OCI-LY7 (cell line): ENCODE measurements at regions not wholly inside any gene's neighbourhood (a gene's known extent, or its start where the extent isn't known, plus 50 kb on each side); places are given as distances from the start of the nearest gene placed in this dataset.
A peak's percentile ranks its signal among the peaks of the same experiment; 100 is the strongest.

Source experiments
- BruUV-seq: library from RNA; stranded (reverse); fragments of 400-500 nt; replicated peaks from 2 replicates; lab custom pipeline; 2021; lab: Mats Ljungman, UMichigan
- CTCF ChIA-PET: fragments of 300-600 bp; sonication (Branson Sonifier 250); formaldehyde crosslinking; loops from one replicate; lab custom pipeline; 2022; ENCODE audit warnings: antibody characterized with exemption; ENCODE audit not compliant: unreplicated experiment; lab: Charles Lee
- POLR2A ChIA-PET: fragments of 300-600 bp; sonication (Branson Sonifier 250); formaldehyde crosslinking; loops from one replicate; lab custom pipeline; 2022; ENCODE audit warnings: antibody characterized with exemption; lab: Charles Lee
- DNase-seq: peaks from one replicate; pipeline ENCODE4 v3.0.0-alpha.2; 2015; ENCODE audit warnings: low spot score
- H2AFZ ChIP-seq: fragments of 200-600 bp; sonication (generic), shearing (Covaris generic); 2 replicates; pipeline ENCODE4 v1.6.1; 2014; ENCODE audit warnings: mild to moderate bottlenecking, antibody characterized with exemption, low read length, moderate library complexity
- H3K27ac ChIP-seq: fragments of 200-600 bp; sonication (generic); 2 replicates; pipeline ENCODE4 v1.5.1; 2014; ENCODE audit warnings: mixed run types, low read depth, mild to moderate bottlenecking, moderate library complexity, low read length, inconsistent platforms; ENCODE audit not compliant: poor library complexity, severe bottlenecking
- H3K36me3 ChIP-seq: fragments of 200-600 bp; sonication (generic); 2 replicates; pipeline ENCODE4 v1.6.1; 2014; ENCODE audit warnings: mild to moderate bottlenecking, antibody characterized with exemption, low read length, moderate library complexity, mixed read lengths; ENCODE audit not compliant: insufficient read depth
- H3K4me1 ChIP-seq: fragments of 200-600 bp; sonication (generic); 2 replicates; pipeline ENCODE4 v1.5.1; 2014; ENCODE audit warnings: mild to moderate bottlenecking, low read length; ENCODE audit not compliant: insufficient read depth, poor library complexity, severe bottlenecking
- H3K4me2 ChIP-seq: fragments of 200-600 bp; sonication (generic); 2 replicates; pipeline ENCODE4 v1.6.1; 2014; ENCODE audit warnings: mild to moderate bottlenecking, low read length
- H3K4me3 ChIP-seq: fragments of 200-600 bp; sonication (generic); 2 replicates; pipeline ENCODE4 v1.5.1; 2014; ENCODE audit warnings: mild to moderate bottlenecking, low read depth, low read length; ENCODE audit not compliant: poor library complexity, severe bottlenecking
- H3K79me2 ChIP-seq: fragments of 200-600 bp; sonication (generic); 2 replicates; pipeline ENCODE4 v1.6.1; 2016; ENCODE audit warnings: low read depth, mild to moderate bottlenecking, low read length, moderate library complexity, mixed read lengths; ENCODE audit not compliant: insufficient read depth
- H3K9me2 ChIP-seq: fragments of 200-600 bp; sonication (generic); 2 replicates; pipeline ENCODE4 v1.6.1; 2016; ENCODE audit warnings: mild to moderate bottlenecking, low read length, mixed read lengths; ENCODE audit not compliant: insufficient read depth
- H3K9me3 ChIP-seq: fragments of 200-600 bp; sonication (generic); 2 replicates; pipeline ENCODE4 v1.6.1; 2014; ENCODE audit warnings: mild to moderate bottlenecking, mixed run types, low read length, mixed read lengths
- H4K20me1 ChIP-seq: fragments of 200-600 bp; sonication (generic); 2 replicates; pipeline ENCODE4 v1.6.1; 2014; ENCODE audit warnings: mild to moderate bottlenecking, antibody characterized with exemption, low read length, moderate library complexity, mixed read lengths; ENCODE audit not compliant: insufficient read depth
- EZH2phosphoT487 ChIP-seq: fragments of 200-600 bp; sonication (generic); IDR thresholded peaks from 2 replicates; pipeline ENCODE4 v1.6.1; 2018; ENCODE audit warnings: low read depth, borderline replicate concordance, mild to moderate bottlenecking, mixed run types, antibody characterized with exemption, low read length, moderate library complexity, mixed read lengths
- intact Hi-C: fragments of 100-400 bp; cut with micrococcal nuclease; formaldehyde crosslinking; loops from one replicate; pipeline ENCODE4 v1.10.0; 2022; ENCODE audit not compliant: unreplicated experiment
- TF ChIP-seq, protein P1 (sequence below): fragments of 200-600 bp; sonication (generic); conservative IDR thresholded peaks from 2 replicates; pipeline ENCODE4 v1.5.1; 2014; ENCODE audit warnings: mild to moderate bottlenecking, antibody characterized with exemption, low read length, moderate library complexity, mixed read lengths

DNA sequence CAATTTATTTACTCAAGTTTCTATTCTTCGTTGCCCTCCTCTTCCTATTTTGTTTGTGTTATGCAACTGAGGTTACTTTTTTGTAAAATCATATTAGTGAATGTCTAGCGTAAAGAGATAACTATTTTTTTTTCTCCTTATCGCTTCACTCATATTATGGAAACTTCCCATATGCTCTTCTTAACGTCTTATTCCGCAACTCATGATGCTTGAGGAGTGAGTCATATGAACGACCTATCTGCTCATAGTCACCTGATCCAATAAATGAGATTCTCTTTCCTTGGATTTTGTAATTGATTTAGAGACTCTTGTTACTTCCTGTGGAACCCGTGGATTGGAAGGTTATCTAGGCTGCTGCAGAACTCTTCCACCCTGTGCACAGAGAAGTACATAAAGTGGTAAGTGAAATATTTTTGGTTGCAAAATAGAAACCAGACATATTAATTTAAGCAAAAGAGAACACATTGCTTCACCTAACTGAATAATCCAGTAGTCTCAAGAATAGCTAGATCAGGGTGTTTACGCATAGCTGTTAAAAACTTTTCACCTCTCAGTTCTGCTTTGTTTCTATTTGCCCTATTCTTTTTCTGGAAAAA, 719.3 kb upstream of the SGO1 start:
- H3K27ac ChIP-seq, result no peak overlapping the region
- no peak overlapping the region for H3K4me2 ChIP-seq
- H3K79me2 ChIP-seq, result no peaks in the 10 kb centered on the region
- H2AFZ ChIP-seq, result 0 out of 2 replicates have a peak overlapping the region, but pooled peaks have one; percentile 59
- ChIA-PET POLR2A (interaction anchor here (0.6 kb wide), 2 partner anchors 467 to 968 kb away, joined by 3 read pairs; no protein-coding TSS in a partner anchor), CTCF (no interaction called here)
- TF ChIP-seq EZH2phosphoT487, result no peak
- TF ChIP-seq, protein P1, sequence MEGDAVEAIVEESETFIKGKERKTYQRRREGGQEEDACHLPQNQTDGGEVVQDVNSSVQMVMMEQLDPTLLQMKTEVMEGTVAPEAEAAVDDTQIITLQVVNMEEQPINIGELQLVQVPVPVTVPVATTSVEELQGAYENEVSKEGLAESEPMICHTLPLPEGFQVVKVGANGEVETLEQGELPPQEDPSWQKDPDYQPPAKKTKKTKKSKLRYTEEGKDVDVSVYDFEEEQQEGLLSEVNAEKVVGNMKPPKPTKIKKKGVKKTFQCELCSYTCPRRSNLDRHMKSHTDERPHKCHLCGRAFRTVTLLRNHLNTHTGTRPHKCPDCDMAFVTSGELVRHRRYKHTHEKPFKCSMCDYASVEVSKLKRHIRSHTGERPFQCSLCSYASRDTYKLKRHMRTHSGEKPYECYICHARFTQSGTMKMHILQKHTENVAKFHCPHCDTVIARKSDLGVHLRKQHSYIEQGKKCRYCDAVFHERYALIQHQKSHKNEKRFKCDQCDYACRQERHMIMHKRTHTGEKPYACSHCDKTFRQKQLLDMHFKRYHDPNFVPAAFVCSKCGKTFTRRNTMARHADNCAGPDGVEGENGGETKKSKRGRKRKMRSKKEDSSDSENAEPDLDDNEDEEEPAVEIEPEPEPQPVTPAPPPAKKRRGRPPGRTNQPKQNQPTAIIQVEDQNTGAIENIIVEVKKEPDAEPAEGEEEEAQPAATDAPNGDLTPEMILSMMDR, result no peak
- no peaks in the 10 kb centered on the region for H3K9me3 ChIP-seq
- H3K4me1 ChIP-seq, result peaks cover 3% of the 10 kb centered on the region
- BruUV-seq, result no TSS peak
- no peaks in the 10 kb centered on the region for H3K36me3 ChIP-seq
- no peak for DNase-seq
- intact Hi-C loops, result no loop called here
- H3K4me3 ChIP-seq, result no peak overlapping the region
- no peaks in the 10 kb centered on the region for H3K9me2 ChIP-seq
- H4K20me1 ChIP-seq, result no peaks in the 10 kb centered on the region

DNA sequence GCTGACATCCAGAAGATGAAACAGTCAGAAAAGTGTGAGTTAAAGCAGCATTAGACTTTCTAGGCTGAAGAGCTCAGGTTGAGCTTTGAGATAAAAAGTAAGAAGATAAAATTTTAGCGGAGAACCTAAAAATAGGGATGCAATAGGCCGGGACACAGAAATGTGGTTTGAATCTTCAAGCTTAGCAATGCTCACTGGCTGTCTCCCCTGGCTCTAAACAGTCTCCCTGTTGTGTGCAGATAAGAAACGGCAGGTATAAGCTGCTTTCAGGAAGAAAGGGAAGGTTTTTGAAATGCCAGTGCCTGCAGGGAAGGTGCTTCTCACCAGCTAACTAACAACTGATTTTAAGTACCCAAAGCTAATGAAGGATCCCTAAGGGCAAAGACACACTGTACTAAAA, 718.7 kb upstream of the SGO1 start:
- Histone ChIP-seq H4K20me1 (no peaks in the 10 kb centered on the region), H3K9me3 (no peaks in the 10 kb centered on the region), H3K9me2 (no peaks in the 10 kb centered on the region), H3K4me2 (no peak overlapping the region), H3K4me3 (no peak overlapping the region), H2AFZ (peak overlapping the region; percentile 59; the same call in 1 of the 2 replicates), H3K79me2 (no peaks in the 10 kb centered on the region), H3K4me1 (peaks cover 5% of the 10 kb centered on the region), H3K36me3 (no peaks in the 10 kb centered on the region), H3K27ac (no peak overlapping the region)
- ChIA-PET POLR2A (no interaction called here), CTCF (no interaction called here)
- TF ChIP-seq, protein P1, result no peak
- TF ChIP-seq EZH2phosphoT487, result no peak
- intact Hi-C loops, result no loop called here
- DNase-seq, result no peak
- no TSS peak for BruUV-seq

DNA sequence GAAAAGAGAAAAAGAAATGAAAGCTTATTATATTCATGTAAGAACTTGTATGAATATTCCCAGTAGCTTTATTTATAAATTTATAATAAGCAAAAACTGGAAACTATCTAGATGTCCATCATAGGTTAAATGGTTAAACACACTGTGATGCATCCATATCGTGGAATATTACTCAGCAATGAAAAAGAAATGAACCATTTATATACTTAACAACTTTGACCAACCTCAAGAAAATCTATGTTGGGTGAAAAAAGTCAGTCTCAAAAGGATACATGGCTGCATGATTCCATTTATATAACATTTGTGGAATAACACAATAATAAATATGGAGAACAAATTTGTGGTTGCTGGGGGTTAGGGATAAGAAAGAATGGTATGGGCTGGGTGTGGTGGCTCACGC, 713.0 kb upstream of the SGO1 start:
- DNase-seq, result no peak
- no peaks in the 10 kb centered on the region for H4K20me1 ChIP-seq
- H3K27ac ChIP-seq, result no peak overlapping the region
- no peak for TF ChIP-seq EZH2phosphoT487
- TF ChIP-seq, protein P1, result no peak
- ChIA-PET CTCF (no interaction called here), POLR2A (interaction anchor here (1.0 to 1.4 kb wide), 2 partner anchors 9 to 12 kb away, joined by 3 to 4 read pairs; no protein-coding TSS in a partner anchor)
- H3K9me2 ChIP-seq, result no peaks in the 10 kb centered on the region
- H3K79me2 ChIP-seq, result no peaks in the 10 kb centered on the region
- peaks cover 5% of the 10 kb centered on the region for H3K4me1 ChIP-seq
- intact Hi-C loops, result no loop called here
- H3K4me3 ChIP-seq, result no peak overlapping the region
- no TSS peak for BruUV-seq
- no peak overlapping the region for H2AFZ ChIP-seq
- H3K36me3 ChIP-seq, result no peaks in the 10 kb centered on the region
- H3K4me2 ChIP-seq, result no peak overlapping the region
- no peaks in the 10 kb centered on the region for H3K9me3 ChIP-seq
